GM12878 (cell line): ENCODE measurements at regions not wholly inside any gene's neighbourhood (a gene's known extent, or its start where the extent isn't known, plus 50 kb on each side); places are given as distances from the start of the nearest gene placed in this dataset.

ENCODE experiments used
- ATAC-seq: fragments of 200-7000 bp; cut with Tn5 transposase; 3 replicates; pipeline ENCODE4 v1.9.1; 2020; ENCODE audit warnings: mild to moderate bottlenecking, moderate library complexity
- BruUV-seq: library from RNA; stranded (reverse); fragments of 400-500 nt; replicated peaks from 2 replicates; lab custom pipeline; 2021; lab: Mats Ljungman, UMichigan
- CTCF ChIA-PET: fragments of 300-600 bp; sonication (Branson Sonifier 250); formaldehyde crosslinking; extraction: SDS; loops from one replicate; lab custom pipeline; 2021; ENCODE audit warnings: inconsistent platforms; lab: Yijun Ruan, JAX
- POLR2A ChIA-PET: fragments of 350-600 bp; formaldehyde crosslinking; extraction: SDS; loops from one replicate; lab custom pipeline; 2021; ENCODE audit warnings: inconsistent platforms; lab: Charles Lee
- RAD21 ChIA-PET: fragments of 300-600 bp; sonication (Branson Sonifier 250); formaldehyde crosslinking; loops from one replicate; lab custom pipeline; 2023; ENCODE audit warnings: antibody characterized with exemption; ENCODE audit not compliant: unreplicated experiment; lab: Charles Lee
- SMC1A ChIA-PET: fragments of 300-600 bp; sonication (Branson Sonifier 250); formaldehyde crosslinking; loops from one replicate; lab custom pipeline; 2023; ENCODE audit not compliant: unreplicated experiment, uncharacterized antibody; lab: Charles Lee
- DNase-seq: peaks from one replicate; pipeline ENCODE4 v3.0.0-alpha.2; 2011; ENCODE audit warnings: low read depth, low spot score
- FAIRE-seq: peaks from 3 replicates; lab custom pipeline; 2011; peaks lifted over from hg19 to GRCh38; lab: Jason Lieb, UNC
- H2AFZ ChIP-seq: 2 replicates; pipeline ENCODE4 v1.6.0; 2011; ENCODE audit warnings: low read depth, low read length, control low read depth; ENCODE audit not compliant: control insufficient read depth
- H3K27ac ChIP-seq: 2 replicates; pipeline ENCODE4 v1.5.1; 2011; ENCODE audit warnings: control low read depth; ENCODE audit not compliant: control insufficient read depth, insufficient read depth
- H3K27me3 ChIP-seq, 2 experiments: replicated peaks in 1 of 2; 2 replicates each; pipeline versions ENCODE4 v1.6.0 to v1.6.1; 2011; ENCODE audit warnings: low read length in 1 of 2; ENCODE audit not compliant: control insufficient read depth in 2 of 2, insufficient read depth in 2 of 2
- H3K36me3 ChIP-seq, 2 experiments: 2 replicates each; pipeline ENCODE4 v1.5.1; 2011; ENCODE audit warnings: low read length in 1 of 2; ENCODE audit not compliant: control insufficient read depth in 2 of 2, insufficient read depth in 2 of 2
- H3K4me1 ChIP-seq: 2 replicates; pipeline ENCODE4 v1.6.1; 2011; ENCODE audit warnings: mild to moderate bottlenecking, low read length, moderate library complexity, mixed read lengths; ENCODE audit not compliant: control insufficient read depth, insufficient read depth
- H3K4me2 ChIP-seq: 2 replicates; pipeline ENCODE4 v1.6.0; 2011; ENCODE audit warnings: control low read depth; ENCODE audit not compliant: control insufficient read depth, insufficient read depth
- H3K4me3 ChIP-seq: fragments of 200-600 bp; sonication (generic); 2 replicates; pipeline ENCODE4 v1.5.1; 2016
- H3K79me2 ChIP-seq: 2 replicates; pipeline ENCODE4 v1.6.0; 2011; ENCODE audit warnings: low read length; ENCODE audit not compliant: control insufficient read depth, insufficient read depth
- H3K9ac ChIP-seq: 2 replicates; pipeline ENCODE4 v1.8.0; 2011; ENCODE audit warnings: low read length, control low read depth, mixed read lengths; ENCODE audit not compliant: control insufficient read depth, insufficient read depth
- H3K9me3 ChIP-seq: replicated peaks from 3 replicates; pipeline ENCODE4 v1.5.1; 2011; ENCODE audit warnings: mild to moderate bottlenecking, low read length; ENCODE audit not compliant: control insufficient read depth, insufficient read depth
- H4K20me1 ChIP-seq: 2 replicates; pipeline ENCODE4 v1.6.0; 2011; ENCODE audit not compliant: control insufficient read depth, insufficient read depth
- CBFB ChIP-seq: IDR thresholded peaks from 2 replicates; pipeline ENCODE4 v1.6.1; 2016; ENCODE audit warnings: antibody characterized with exemption, low read depth
- E2F8 ChIP-seq: fragments of 450-650 bp; IDR thresholded peaks from 2 replicates; pipeline ENCODE4 v1.6.1; 2018; ENCODE audit warnings: mild to moderate bottlenecking, low read depth, moderate library complexity; ENCODE audit not compliant: partially characterized antibody
- GABPA ChIP-seq: IDR thresholded peaks from 2 replicates; pipeline ENCODE4 v1.6.1; 2014; ENCODE audit warnings: antibody characterized with exemption, low read depth, mild to moderate bottlenecking, inconsistent platforms
- GATAD2B ChIP-seq: fragments of 450-650 bp; conservative IDR thresholded peaks from 2 replicates; pipeline ENCODE4 v1.6.1; 2017; ENCODE audit warnings: low read depth, mild to moderate bottlenecking, moderate library complexity
- HDAC6 ChIP-seq: fragments of 200-600 bp; sonication (generic); IDR thresholded peaks from one replicate; pipeline ENCODE4 v1.8.0; 2017; ENCODE audit warnings: antibody characterized with exemption; ENCODE audit not compliant: unreplicated experiment
- MAX ChIP-seq: IDR thresholded peaks from 2 replicates; pipeline ENCODE4 v1.6.1; 2012; ENCODE audit warnings: low read depth, low read length, improper control_type of control experiment
- MTA3 ChIP-seq: IDR thresholded peaks from 2 replicates; pipeline ENCODE4 v1.6.1; 2012; ENCODE audit warnings: low read length, inconsistent platforms, borderline replicate concordance
- NR2C1 ChIP-seq: fragments of 450-650 bp; IDR thresholded peaks from 2 replicates; pipeline ENCODE4 v1.6.1; 2017; ENCODE audit warnings: antibody characterized with exemption, mild to moderate bottlenecking, moderate library complexity
- SPI1 ChIP-seq: IDR thresholded peaks from 2 replicates; pipeline ENCODE4 v1.6.1; 2011; ENCODE audit warnings: low read depth, mild to moderate bottlenecking, low read length, moderate library complexity, borderline replicate concordance; ENCODE audit not compliant: insufficient read depth
- TAF1 ChIP-seq: IDR thresholded peaks from 2 replicates; pipeline ENCODE4 v1.6.1; 2011; ENCODE audit warnings: mild to moderate bottlenecking, low read depth, low read length, borderline replicate concordance
- ZNF274 ChIP-seq: IDR thresholded peaks from one replicate; pipeline ENCODE4 v1.8.0; 2011; ENCODE audit not compliant: insufficient read length, insufficient read depth
- WGBS: methylation state at CpG from one replicate; pipeline ENCODE4 v1.1.6; 2016; ENCODE audit warnings: low lambda C conversion rate; ENCODE audit not compliant: insufficient replicate concordance, insufficient coverage; ENCODE audit errors: missing lambda C conversion rate; 5-methylcytosine and 5-hydroxymethylcytosine counted together
- in situ Hi-C: fragments of 300-500 bp; cut with MboI; formaldehyde crosslinking; loops from 9 replicates; pipeline ENCODE4 v1.14.3; 2018; ENCODE audit warnings: mixed read lengths
- intact Hi-C: fragments of 100-400 bp; cut with micrococcal nuclease; formaldehyde crosslinking; loops from one replicate; pipeline ENCODE4 v1.14.2; 2022; ENCODE audit not compliant: unreplicated experiment
- TF ChIP-seq, protein P1 (sequence below): fragments of 450-650 bp; IDR thresholded peaks from 2 replicates; pipeline ENCODE4 v1.6.1; 2016; ENCODE audit warnings: mild to moderate bottlenecking, moderate library complexity, borderline replicate concordance
- TF ChIP-seq, protein P2 (sequence below): fragments of 150-350 bp; IDR thresholded peaks from 2 replicates; pipeline ENCODE4 v1.6.1; 2014; ENCODE audit warnings: mild to moderate bottlenecking, low read depth, low read length

DNA sequence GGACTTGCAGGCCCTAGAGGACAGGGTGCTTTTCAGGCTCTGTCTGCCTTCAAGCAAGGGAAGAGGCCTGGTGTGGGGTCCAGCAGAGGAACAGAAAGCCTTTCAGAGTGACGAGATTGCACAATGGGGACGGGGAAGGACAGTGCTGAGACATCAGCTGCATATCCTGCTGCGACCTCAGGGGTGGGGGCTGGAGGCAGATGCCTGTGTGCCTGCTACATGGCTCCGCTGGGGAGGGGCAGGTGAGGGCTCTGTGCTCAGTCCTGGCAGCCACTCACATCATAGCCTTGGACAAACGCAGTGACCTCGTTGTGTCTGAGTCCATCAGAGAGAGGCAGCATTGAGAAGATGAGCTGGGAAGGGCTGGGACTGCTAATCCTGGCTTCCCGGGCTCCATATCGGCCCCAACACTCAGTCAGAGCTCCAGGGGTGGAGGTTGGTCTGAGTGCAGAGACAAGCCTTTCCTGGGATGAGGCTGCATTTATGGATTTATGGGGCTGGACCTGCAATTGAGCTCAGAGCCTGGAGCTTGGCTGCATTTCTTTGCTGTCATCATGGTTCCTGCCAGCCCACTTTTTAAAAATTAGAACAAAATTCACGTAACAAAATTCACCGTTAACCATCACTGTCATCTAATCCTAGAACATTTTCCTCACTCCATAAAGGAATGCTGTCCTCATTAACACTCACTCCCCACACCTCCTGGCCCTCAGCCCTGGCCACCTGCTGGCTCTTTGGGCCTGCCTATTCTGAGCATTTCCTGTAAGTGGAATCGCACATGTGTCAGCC is 196.9 kb upstream of the SLC24A3 start (continued):
- TF ChIP-seq GABPA (no peak), MTA3 (no peak), SPI1 (no peak), GATAD2B (no peak)

DNA sequence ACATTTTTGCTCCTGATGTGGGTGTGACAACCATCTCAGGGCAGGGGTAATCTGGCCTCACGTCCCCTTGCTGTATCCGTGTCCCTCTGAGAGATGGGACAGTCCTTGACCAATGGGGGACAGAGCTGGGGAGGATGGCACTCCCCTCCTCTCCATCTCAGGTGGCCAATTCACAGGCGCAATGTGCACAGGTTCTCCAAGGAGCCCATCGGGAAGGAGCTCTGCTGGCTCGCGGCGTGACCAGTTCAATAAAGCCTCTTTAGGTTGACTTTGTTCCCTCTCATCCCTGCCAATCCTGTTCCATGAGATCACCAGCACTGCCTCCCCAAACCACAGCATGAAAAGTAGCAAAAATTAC is 196.3 kb upstream of the SLC24A3 start:
- H3K4me2 ChIP-seq, result no peak overlapping the region
- in situ Hi-C loops (no loop called here), intact Hi-C loops (no loop called here)
- DNase-seq (no peak), ATAC-seq (no peak), FAIRE-seq (no peak)
- ChIA-PET POLR2A (no interaction called here), CTCF (no interaction called here), SMC1A (no interaction called here), RAD21 (interaction anchor here (1.0 kb wide), 1 partner anchor 10 kb away, joined by 3 read pairs; no protein-coding TSS in a partner anchor)
- no peak overlapping the region for H2AFZ ChIP-seq
- no peak overlapping the region for H3K9ac ChIP-seq
- H4K20me1 ChIP-seq, result no peaks in the 10 kb centered on the region
- no peaks in the 10 kb centered on the region for H3K9me3 ChIP-seq
- no TSS peak for BruUV-seq
- no peaks in the 10 kb centered on the region for H3K27me3 ChIP-seq
- no peaks in the 10 kb centered on the region for H3K4me1 ChIP-seq
- no peak overlapping the region for H3K4me3 ChIP-seq
- H3K79me2 ChIP-seq, result no peaks in the 10 kb centered on the region
- 70% methylated on average over 7 of the region's 7 CpGs for WGBS
- H3K36me3 ChIP-seq, result no peaks in the 10 kb centered on the region
- H3K27ac ChIP-seq, result no peak overlapping the region
- no peak for TF ChIP-seq CBFB
- TF ChIP-seq E2F8, result no peak
- TF ChIP-seq MAX, result no peak
- TF ChIP-seq, protein P1, sequence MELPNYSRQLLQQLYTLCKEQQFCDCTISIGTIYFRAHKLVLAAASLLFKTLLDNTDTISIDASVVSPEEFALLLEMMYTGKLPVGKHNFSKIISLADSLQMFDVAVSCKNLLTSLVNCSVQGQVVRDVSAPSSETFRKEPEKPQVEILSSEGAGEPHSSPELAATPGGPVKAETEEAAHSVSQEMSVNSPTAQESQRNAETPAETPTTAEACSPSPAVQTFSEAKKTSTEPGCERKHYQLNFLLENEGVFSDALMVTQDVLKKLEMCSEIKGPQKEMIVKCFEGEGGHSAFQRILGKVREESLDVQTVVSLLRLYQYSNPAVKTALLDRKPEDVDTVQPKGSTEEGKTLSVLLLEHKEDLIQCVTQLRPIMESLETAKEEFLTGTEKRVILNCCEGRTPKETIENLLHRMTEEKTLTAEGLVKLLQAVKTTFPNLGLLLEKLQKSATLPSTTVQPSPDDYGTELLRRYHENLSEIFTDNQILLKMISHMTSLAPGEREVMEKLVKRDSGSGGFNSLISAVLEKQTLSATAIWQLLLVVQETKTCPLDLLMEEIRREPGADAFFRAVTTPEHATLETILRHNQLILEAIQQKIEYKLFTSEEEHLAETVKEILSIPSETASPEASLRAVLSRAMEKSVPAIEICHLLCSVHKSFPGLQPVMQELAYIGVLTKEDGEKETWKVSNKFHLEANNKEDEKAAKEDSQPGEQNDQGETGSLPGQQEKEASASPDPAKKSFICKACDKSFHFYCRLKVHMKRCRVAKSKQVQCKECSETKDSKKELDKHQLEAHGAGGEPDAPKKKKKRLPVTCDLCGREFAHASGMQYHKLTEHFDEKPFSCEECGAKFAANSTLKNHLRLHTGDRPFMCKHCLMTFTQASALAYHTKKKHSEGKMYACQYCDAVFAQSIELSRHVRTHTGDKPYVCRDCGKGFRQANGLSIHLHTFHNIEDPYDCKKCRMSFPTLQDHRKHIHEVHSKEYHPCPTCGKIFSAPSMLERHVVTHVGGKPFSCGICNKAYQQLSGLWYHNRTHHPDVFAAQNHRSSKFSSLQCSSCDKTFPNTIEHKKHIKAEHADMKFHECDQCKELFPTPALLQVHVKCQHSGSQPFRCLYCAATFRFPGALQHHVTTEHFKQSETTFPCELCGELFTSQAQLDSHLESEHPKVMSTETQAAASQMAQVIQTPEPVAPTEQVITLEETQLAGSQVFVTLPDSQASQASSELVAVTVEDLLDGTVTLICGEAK, result no peak
- TF ChIP-seq TAF1, result no peak
- no peak for TF ChIP-seq NR2C1
- TF ChIP-seq ZNF274, result no peak
- TF ChIP-seq, protein P2, sequence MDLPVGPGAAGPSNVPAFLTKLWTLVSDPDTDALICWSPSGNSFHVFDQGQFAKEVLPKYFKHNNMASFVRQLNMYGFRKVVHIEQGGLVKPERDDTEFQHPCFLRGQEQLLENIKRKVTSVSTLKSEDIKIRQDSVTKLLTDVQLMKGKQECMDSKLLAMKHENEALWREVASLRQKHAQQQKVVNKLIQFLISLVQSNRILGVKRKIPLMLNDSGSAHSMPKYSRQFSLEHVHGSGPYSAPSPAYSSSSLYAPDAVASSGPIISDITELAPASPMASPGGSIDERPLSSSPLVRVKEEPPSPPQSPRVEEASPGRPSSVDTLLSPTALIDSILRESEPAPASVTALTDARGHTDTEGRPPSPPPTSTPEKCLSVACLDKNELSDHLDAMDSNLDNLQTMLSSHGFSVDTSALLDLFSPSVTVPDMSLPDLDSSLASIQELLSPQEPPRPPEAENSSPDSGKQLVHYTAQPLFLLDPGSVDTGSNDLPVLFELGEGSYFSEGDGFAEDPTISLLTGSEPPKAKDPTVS, result no peak
- TF ChIP-seq HDAC6, result no peak
